HG02798 (cell line): ENCODE measurements at regions not wholly inside any gene's neighbourhood (a gene's known extent, or its start where the extent isn't known, plus 50 kb on each side); places are given as distances from the start of the nearest gene placed in this dataset.
"Not testable (repeated sequence)": the region's sequence is repeated elsewhere in the genome, so short reads cannot be mapped to it uniquely, and the experiment has no call there.

Source experiments
- ATAC-seq: cut with Tn5 transposase; IDR thresholded peaks from one replicate; pipeline ENCODE4 v1.9.1; 2021; ENCODE audit warnings: mild to moderate bottlenecking; ENCODE audit not compliant: unreplicated experiment, poor library complexity

GRCh38 chr14:106365894-106366293, 839.5 kb downstream of the TMEM121 start:
- not testable (repeated sequence) for ATAC-seq

- not testable (repeated sequence) for ATAC-seq
These were observed 840.6 kb downstream of the TMEM121 start for GRCh38 chr14:106366971-106367370.

- not testable (repeated sequence) for ATAC-seq
These were observed 843.1 kb downstream of the TMEM121 start for GRCh38 chr14:106369456-106369855.

- peak; percentile 37 for ATAC-seq
These were observed 846.7 kb downstream of the TMEM121 start for GRCh38 chr14:106372870-106373652.

GRCh38 chr14:106373653-106374110, 847.3 kb downstream of the TMEM121 start:
- ATAC-seq, result not testable (repeated sequence)

- ATAC-seq, result no peak
These were observed 851.0 kb downstream of the TMEM121 start for GRCh38 chr14:106377432-106377831.

GRCh38 chr14:106378191-106378590, 851.8 kb downstream of the TMEM121 start:
- no peak for ATAC-seq

GRCh38 chr14:106380740-106381139, 854.4 kb downstream of the TMEM121 start:
- no peak for ATAC-seq

GRCh38 chr14:106389186-106389585, 862.8 kb downstream of the TMEM121 start:
- not testable (repeated sequence) for ATAC-seq

- ATAC-seq, result no peak
These were observed 864.0 kb downstream of the TMEM121 start for GRCh38 chr14:106390401-106390800.

- ATAC-seq, result no peak
These were observed 864.6 kb downstream of the TMEM121 start for GRCh38 chr14:106390947-106391346.

GRCh38 chr14:106393742-106394141, 867.4 kb downstream of the TMEM121 start:
- no peak for ATAC-seq

GRCh38 chr14:106395456-106396050, 869.2 kb downstream of the TMEM121 start:
- ATAC-seq, result no peak

GRCh38 chr14:106396999-106397398, 870.6 kb downstream of the TMEM121 start:
- no peak for ATAC-seq

GRCh38 chr14:106398931-106399331, 872.5 kb downstream of the TMEM121 start:
- ATAC-seq, result not testable (repeated sequence)

- not testable (repeated sequence) for ATAC-seq
These were observed 874.9 kb downstream of the TMEM121 start for GRCh38 chr14:106401316-106401715.

- not testable (repeated sequence) for ATAC-seq
These were observed 883.8 kb downstream of the TMEM121 start for GRCh38 chr14:106410229-106410628.

GRCh38 chr14:106414464-106414863, 888.1 kb downstream of the TMEM121 start:
- ATAC-seq, result no peak

- ATAC-seq, result peak; percentile 75
These were observed 891.1 kb downstream of the TMEM121 start for GRCh38 chr14:106417224-106418049.

- no peak for ATAC-seq
These were observed 893.1 kb downstream of the TMEM121 start for GRCh38 chr14:106419376-106419965.
